Spleen (tissue), 11 donors: ENCODE measurements at regions not wholly inside any gene's neighbourhood (a gene's known extent, or its start where the extent isn't known, plus 50 kb on each side); places are given as distances from the start of the nearest gene placed in this dataset.

Source experiments
- DNase-seq: peaks from one replicate; pipeline ENCODE4 v3.0.0-alpha.2; 2020
- H3K27ac ChIP-seq, 8 donors: fragments of 200-600 bp; sonication (generic) in 7 of 8; 1 replicate in 4 of 8; 2 replicates in 4 of 8; pipeline versions ENCODE4 v1.5.0 to v1.8.0; 2016 to 2021; ENCODE audit warnings: inconsistent platforms in 4 of 8, mild to moderate bottlenecking in 4 of 8, moderate library complexity in 1 of 8
- H3K27me3 ChIP-seq, 7 donors: fragments of 200-600 bp; sonication (generic) in 6 of 7; replicated peaks in 1 of 7; 1 replicate in 4 of 7; 2 replicates in 3 of 7; pipeline versions ENCODE4 v1.5.0 to v1.8.0; 2016 to 2021; ENCODE audit warnings: inconsistent platforms in 3 of 7, mild to moderate bottlenecking in 1 of 7
- H3K36me3 ChIP-seq, 6 donors: fragments of 200-600 bp; sonication (generic) in 5 of 6; 1 replicate in 4 of 6; 2 replicates in 2 of 6; pipeline versions ENCODE4 v1.5.0 to v1.8.0; 2016 to 2021; ENCODE audit warnings: inconsistent platforms in 2 of 6
- H3K4me1 ChIP-seq, 6 donors: fragments of 200-600 bp; sonication (generic) in 5 of 6; 1 replicate in 3 of 6; 2 replicates in 3 of 6; pipeline versions ENCODE4 v1.5.0 to v1.8.0; 2016 to 2021; ENCODE audit warnings: inconsistent platforms in 3 of 6
- H3K4me3 ChIP-seq, 8 donors: fragments of 200-600 bp; sonication (generic) in 7 of 8; 1 replicate in 4 of 8; 2 replicates in 4 of 8; pipeline versions ENCODE4 v1.5.0 to v1.8.0; 2016 to 2021; ENCODE audit warnings: inconsistent platforms in 4 of 8, mild to moderate bottlenecking in 4 of 8, moderate library complexity in 2 of 8
- H3K9me3 ChIP-seq, 8 donors: fragments of 200-600 bp; sonication (generic) in 7 of 8; 1 replicate in 4 of 8; 2 replicates in 4 of 8; pipeline versions ENCODE4 v1.5.0 to v1.8.0; 2016 to 2021; ENCODE audit warnings: inconsistent platforms in 4 of 8
- CTCF ChIP-seq, 11 experiments: fragments of 200-600 bp in 7 of 11; fragments of 450-650 bp in 4 of 11; sonication (generic) in 4 of 11; IDR thresholded peaks in 8 of 11; conservative IDR thresholded peaks in 3 of 11; 1 replicate in 7 of 11; 2 replicates in 4 of 11; pipeline versions ENCODE4 v1.4.0 to v1.8.0; 2016 to 2021; ENCODE audit warnings: antibody characterized with exemption in 11 of 11, inconsistent platforms in 4 of 11, mild to moderate bottlenecking in 1 of 11
- POLR2A ChIP-seq, 3 donors: fragments of 450-650 bp; IDR thresholded peaks; one replicate each; pipeline ENCODE4 v1.5.1; 2017; ENCODE audit warnings: antibody characterized with exemption in 3 of 3, mild to moderate bottlenecking in 1 of 3
- POLR2AphosphoS5 ChIP-seq, 3 donors: sonication (generic); formaldehyde crosslinking; IDR thresholded peaks; one replicate each; pipeline ENCODE4 v1.5.1; 2017; ENCODE audit warnings: antibody characterized with exemption in 3 of 3
- WGBS, 5 donors: extraction: QIAGEN DNeasy Blood & Tissue Kit in 3 of 5; methylation state at CpG; one replicate each; pipeline versions ENCODE4 v1.1.5 to v1.1.7; 2013 to 2018; 5-methylcytosine and 5-hydroxymethylcytosine counted together
- intact Hi-C: fragments of 100-400 bp; cut with DNase I; formaldehyde crosslinking; loops from one replicate; pipeline ENCODE4 v1.15.0; 2023; ENCODE audit warnings: low total_unique reads
- donor health status: healthy with polysubstance abuse.
- donor health status: DM: no; HTN: no; CAD: no; lungs with moderate emphysema.
- donor health status: DM: no; HTN: no; CAD: no.
- donor health status: Bipolar disorder and iron deficiency.
- donor health status: healthy.
- donor health status: DM: no; HTN: no; CAD: no.
- donor health status: DM: yes; HTN: yes; CAD: no.

- no peak for DNase-seq
- TF ChIP-seq CTCF (IDR thresholded peaks at IDR 0.05 in 8 of 11, conservative IDR thresholded peaks at IDR 0.05 in 3 of 11): no peak
- TF ChIP-seq POLR2A (IDR thresholded peaks at IDR 0.05): no peak
- Histone ChIP-seq H3K4me3 (no peak overlapping the region), H3K27ac (no peak overlapping the region), H3K4me1 (no peaks in the 10 kb centered on the region), H3K36me3 (no peaks in the 10 kb centered on the region), H3K9me3 (no peaks in the 10 kb centered on the region), H3K27me3 (no peaks in the 10 kb centered on the region)
- 34 to 60% (median 45%) methylated on average over 2 of the region's 2 CpGs for WGBS, 5 donors
- intact Hi-C loops: no loop called here
Measured at GRCh38 chr11:92050305-92050704, 174.3 kb upstream of the FAT3 start.

- 3 to 11% (median 9%) methylated on average over 1 of the region's 1 CpG for WGBS, 5 donors
- no peak for DNase-seq
- Histone ChIP-seq H3K27ac (no peak overlapping the region), H3K9me3 (no peaks in the 10 kb centered on the region), H3K4me1 (no peaks in the 10 kb centered on the region), H3K4me3 (no peak overlapping the region), H3K36me3 (no peaks in the 10 kb centered on the region), H3K27me3 (no peaks in the 10 kb centered on the region)
- TF ChIP-seq CTCF (IDR thresholded peaks at IDR 0.05 in 8 of 11, conservative IDR thresholded peaks at IDR 0.05 in 3 of 11) (no peak), POLR2A (IDR thresholded peaks at IDR 0.05) (no peak), POLR2AphosphoS5 (IDR thresholded peaks at IDR 0.05) (no peak)
- intact Hi-C loops: no loop called here
Measured at GRCh38 chr11:92048415-92048814, 176.2 kb upstream of the FAT3 start.

GRCh38 chr11:92046103-92046502 is 178.5 kb upstream of the FAT3 start:
- intact Hi-C loops: no loop called here
- H3K9me3 ChIP-seq: no peaks in the 10 kb centered on the region
- TF ChIP-seq CTCF (IDR thresholded peaks at IDR 0.05 in 8 of 11, conservative IDR thresholded peaks at IDR 0.05 in 3 of 11) (no peak), POLR2AphosphoS5 (IDR thresholded peaks at IDR 0.05) (no peak), POLR2A (IDR thresholded peaks at IDR 0.05) (no peak)
- H3K36me3 ChIP-seq: no peaks in the 10 kb centered on the region
- no peak for DNase-seq
- H3K27ac ChIP-seq: no peak overlapping the region
- H3K4me1 ChIP-seq: no peaks in the 10 kb centered on the region
- no peaks in the 10 kb centered on the region for H3K27me3 ChIP-seq
- no peak overlapping the region for H3K4me3 ChIP-seq

- DNase-seq: no peak
- no peak for TF ChIP-seq CTCF (IDR thresholded peaks at IDR 0.05 in 8 of 11, conservative IDR thresholded peaks at IDR 0.05 in 3 of 11)
- no peak for TF ChIP-seq POLR2AphosphoS5 (IDR thresholded peaks at IDR 0.05)
- TF ChIP-seq POLR2A (IDR thresholded peaks at IDR 0.05): no peak
- no peak overlapping the region for H3K4me3 ChIP-seq
- no peaks in the 10 kb centered on the region for H3K9me3 ChIP-seq
- intact Hi-C loops: no loop called here
- no peak overlapping the region for H3K27ac ChIP-seq
- no peaks in the 10 kb centered on the region for H3K36me3 ChIP-seq
- H3K4me1 ChIP-seq: no peaks in the 10 kb centered on the region
- H3K27me3 ChIP-seq: no peaks in the 10 kb centered on the region
Measured at GRCh38 chr11:92045301-92045700, 179.3 kb upstream of the FAT3 start.
